ENCODE measurements at regions not wholly inside any gene's neighbourhood (a gene's known extent, or its start where the extent isn't known, plus 50 kb on each side); places are given as distances from the start of the nearest gene placed in this dataset.
"Not testable (repeated sequence)": the region's sequence is repeated elsewhere in the genome, so short reads cannot be mapped to it uniquely, and the experiment has no call there.

DNA sequence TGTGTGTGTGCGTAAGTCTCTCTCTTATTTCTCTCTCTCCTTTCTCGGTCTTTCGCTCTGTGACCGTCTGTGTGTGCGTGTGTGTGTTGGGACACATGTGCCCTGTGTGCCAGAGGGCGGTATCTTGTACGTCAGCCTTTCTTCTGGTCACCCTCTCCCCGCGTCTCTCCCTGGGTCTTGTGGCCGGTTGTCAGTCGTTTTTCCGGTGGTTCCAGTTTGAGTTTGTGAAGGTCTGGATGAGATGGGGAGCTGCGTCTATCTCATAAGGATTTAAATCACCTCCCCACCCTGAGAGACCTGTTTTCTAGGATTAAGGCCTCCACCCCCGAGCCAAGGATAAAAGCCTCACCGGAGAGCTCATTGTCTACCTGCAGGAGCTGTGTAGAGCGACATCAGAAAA lies 295.5 kb upstream of the ZNF337 start:
- no peak for DNase-seq
- H3K4me3 ChIP-seq = no peak overlapping the region
- H3K36me3 ChIP-seq (ENCODE audit: insufficient read depth in 1 of 2, low read depth in 1 of 2) = no peaks in the 10 kb centered on the region
- ATAC-seq = no peak
- intact Hi-C loops (cut with DNase I) = no loop called here
- WGBS, 3 donors = 83 to 89% (median 89%) methylated on average over 16 of the region's 16 CpGs
- TF ChIP-seq, protein P1, sequence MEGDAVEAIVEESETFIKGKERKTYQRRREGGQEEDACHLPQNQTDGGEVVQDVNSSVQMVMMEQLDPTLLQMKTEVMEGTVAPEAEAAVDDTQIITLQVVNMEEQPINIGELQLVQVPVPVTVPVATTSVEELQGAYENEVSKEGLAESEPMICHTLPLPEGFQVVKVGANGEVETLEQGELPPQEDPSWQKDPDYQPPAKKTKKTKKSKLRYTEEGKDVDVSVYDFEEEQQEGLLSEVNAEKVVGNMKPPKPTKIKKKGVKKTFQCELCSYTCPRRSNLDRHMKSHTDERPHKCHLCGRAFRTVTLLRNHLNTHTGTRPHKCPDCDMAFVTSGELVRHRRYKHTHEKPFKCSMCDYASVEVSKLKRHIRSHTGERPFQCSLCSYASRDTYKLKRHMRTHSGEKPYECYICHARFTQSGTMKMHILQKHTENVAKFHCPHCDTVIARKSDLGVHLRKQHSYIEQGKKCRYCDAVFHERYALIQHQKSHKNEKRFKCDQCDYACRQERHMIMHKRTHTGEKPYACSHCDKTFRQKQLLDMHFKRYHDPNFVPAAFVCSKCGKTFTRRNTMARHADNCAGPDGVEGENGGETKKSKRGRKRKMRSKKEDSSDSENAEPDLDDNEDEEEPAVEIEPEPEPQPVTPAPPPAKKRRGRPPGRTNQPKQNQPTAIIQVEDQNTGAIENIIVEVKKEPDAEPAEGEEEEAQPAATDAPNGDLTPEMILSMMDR (IDR thresholded peaks at IDR 0.05) = no peak
- H3K4me1 ChIP-seq = no peaks in the 10 kb centered on the region
- no peaks in the 10 kb centered on the region for H3K27me3 ChIP-seq (ENCODE audit: insufficient read depth in 3 of 3, low read length in 2 of 3)
- no peaks in the 10 kb centered on the region for H3K9me3 ChIP-seq
- H3K27ac ChIP-seq = no peak overlapping the region

DNA sequence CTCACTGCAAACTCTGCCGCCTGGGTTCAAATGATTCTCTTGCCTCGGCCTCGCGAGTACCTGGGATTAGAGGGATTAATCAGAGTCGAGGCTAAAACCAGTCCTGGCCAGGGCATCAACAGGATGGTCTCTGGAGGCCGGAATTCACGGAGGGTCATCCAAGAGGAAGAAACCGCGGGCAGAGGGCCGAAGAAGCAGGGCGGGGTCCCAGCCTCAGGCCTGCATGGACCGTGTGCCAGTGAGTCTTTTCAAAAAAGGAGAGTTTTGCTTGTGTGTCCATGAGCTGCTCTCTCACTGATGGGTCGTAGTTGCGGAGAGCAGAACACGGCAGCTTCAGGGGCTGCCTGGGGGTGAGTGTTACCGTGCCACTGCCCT lies 295.1 kb upstream of the ZNF337 start:
- Histone ChIP-seq H3K27me3 (ENCODE audit: insufficient read depth in 3 of 3, low read length in 2 of 3) (no peaks in the 10 kb centered on the region), H3K36me3 (ENCODE audit: insufficient read depth in 1 of 2, low read depth in 1 of 2) (no peaks in the 10 kb centered on the region), H3K4me3 (no peak overlapping the region), H3K9me3 (no peaks in the 10 kb centered on the region), H3K27ac (no peak overlapping the region), H3K4me1 (no peaks in the 10 kb centered on the region)
- TF ChIP-seq, protein P1 (IDR thresholded peaks at IDR 0.05) = no peak
- DNase-seq = no peak
- intact Hi-C loops (cut with DNase I) = no loop called here
- no peak for ATAC-seq
- 82 to 88% (median 87%) methylated on average over 16 of the region's 16 CpGs for WGBS, 3 donors

DNA sequence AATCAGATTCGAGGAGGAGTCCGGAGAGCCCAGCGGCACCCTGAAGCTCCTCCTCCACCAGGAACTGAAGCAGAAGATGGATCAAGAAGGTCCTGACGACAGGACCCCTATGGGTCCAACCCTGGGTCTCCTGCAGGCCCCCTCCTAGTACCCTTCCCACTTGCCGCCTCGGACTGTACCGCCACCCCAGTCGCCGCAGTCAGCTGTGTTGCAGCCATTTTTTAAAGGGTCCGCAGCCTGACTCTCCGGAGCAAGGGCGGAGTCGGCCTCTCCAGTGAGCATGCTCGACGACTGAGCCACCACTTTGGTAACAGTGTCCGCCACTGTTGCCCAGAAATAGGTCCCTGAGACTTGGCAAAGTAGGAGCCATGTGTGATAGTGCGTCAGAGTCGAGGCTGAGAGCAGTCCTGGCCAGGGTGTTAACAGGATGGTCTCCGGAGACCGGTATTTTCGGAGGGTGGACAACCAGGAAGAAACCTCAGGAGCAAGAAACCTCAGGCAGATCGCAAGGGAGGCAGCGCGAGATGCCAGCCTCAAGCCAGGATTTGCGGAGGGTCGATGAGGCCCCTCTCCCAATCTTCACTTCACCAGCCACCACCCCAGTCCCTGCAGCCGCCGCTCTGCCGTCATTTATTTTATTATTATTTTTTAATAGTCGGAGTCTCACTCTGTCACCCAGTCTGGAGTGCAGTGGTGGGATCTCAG lies 294.6 kb upstream of the ZNF337 start:
- intact Hi-C loops (cut with DNase I) = no loop called here
- TF ChIP-seq, protein P1 (IDR thresholded peaks at IDR 0.05) = no peak
- no peaks in the 10 kb centered on the region for H3K9me3 ChIP-seq
- H3K27me3 ChIP-seq (ENCODE audit: insufficient read depth in 3 of 3, low read length in 2 of 3) = no peaks in the 10 kb centered on the region
- ATAC-seq (no peak), DNase-seq (no peak)
- H3K4me3 ChIP-seq = no peak overlapping the region
- no peaks in the 10 kb centered on the region for H3K36me3 ChIP-seq (ENCODE audit: insufficient read depth in 1 of 2, low read depth in 1 of 2)
- no peaks in the 10 kb centered on the region for H3K4me1 ChIP-seq
- H3K27ac ChIP-seq = no peak overlapping the region
- 93 to 94% (median 94%) methylated on average over 30 of the region's 30 CpGs for WGBS, 3 donors

DNA sequence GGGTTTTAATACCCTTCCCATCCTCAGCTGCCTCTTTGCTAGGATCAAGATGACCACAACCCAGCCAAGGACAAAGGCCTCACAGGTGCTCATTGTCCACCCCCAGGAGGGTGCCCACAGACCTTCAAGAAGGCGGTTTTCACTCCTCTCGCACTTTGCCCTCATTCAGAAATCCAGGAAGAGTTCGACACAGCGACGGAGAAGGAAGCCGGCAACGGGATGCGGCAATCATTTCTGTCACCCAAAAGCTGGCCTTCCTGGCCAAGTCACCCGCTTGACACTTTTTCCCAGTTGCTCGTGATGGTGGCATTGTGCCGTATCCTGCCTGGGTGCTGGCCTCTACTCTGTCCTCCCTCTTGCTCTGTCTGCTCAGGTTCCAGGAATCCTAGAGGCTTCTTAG lies 293.0 kb upstream of the ZNF337 start:
- H3K27me3 ChIP-seq (ENCODE audit: insufficient read depth in 3 of 3, low read length in 2 of 3); DNase-seq; H3K9me3 ChIP-seq; H3K4me1 ChIP-seq; H3K27ac ChIP-seq; ATAC-seq; intact Hi-C loops (cut with DNase I); H3K4me3 ChIP-seq; H3K36me3 ChIP-seq (ENCODE audit: insufficient read depth in 1 of 2, low read depth in 1 of 2): not testable (repeated sequence)
- 94 to 95% (median 94%) methylated on average over 11 of the region's 11 CpGs for WGBS, 3 donors

DNA sequence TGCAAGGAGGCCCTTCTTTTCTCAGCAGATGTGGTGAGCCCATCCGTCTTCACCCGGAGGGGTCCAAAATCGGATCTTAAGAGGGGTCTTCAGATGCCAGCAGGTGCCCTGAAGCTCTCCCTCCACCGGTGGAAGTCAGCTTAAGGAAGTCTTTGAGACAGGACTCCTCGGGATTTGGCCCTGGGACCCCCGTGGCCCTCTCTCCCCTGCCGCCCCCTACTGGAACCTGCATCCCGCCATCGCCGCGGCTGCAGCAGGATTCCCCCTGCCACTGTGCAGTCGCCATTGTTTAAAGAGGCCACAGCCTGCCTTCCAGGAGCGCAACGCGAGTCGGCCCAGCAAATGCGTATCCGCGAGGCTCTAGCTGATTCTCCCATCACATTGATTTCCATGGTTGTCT lies 292.5 kb upstream of the ZNF337 start:
- TF ChIP-seq, protein P1 (IDR thresholded peaks at IDR 0.05) = no peak
- intact Hi-C loops (cut with DNase I) = no loop called here
- no peak for ATAC-seq
- DNase-seq = no peak
- WGBS, 3 donors = 94 to 95% (median 94%) methylated on average over 19 of the region's 19 CpGs
- no peaks in the 10 kb centered on the region for H3K4me1 ChIP-seq
- H3K27me3 ChIP-seq (ENCODE audit: insufficient read depth in 3 of 3, low read length in 2 of 3) = no peaks in the 10 kb centered on the region
- H3K9me3 ChIP-seq = no peaks in the 10 kb centered on the region
- H3K4me3 ChIP-seq = no peak overlapping the region
- no peaks in the 10 kb centered on the region for H3K36me3 ChIP-seq (ENCODE audit: insufficient read depth in 1 of 2, low read depth in 1 of 2)
- no peak overlapping the region for H3K27ac ChIP-seq

DNA sequence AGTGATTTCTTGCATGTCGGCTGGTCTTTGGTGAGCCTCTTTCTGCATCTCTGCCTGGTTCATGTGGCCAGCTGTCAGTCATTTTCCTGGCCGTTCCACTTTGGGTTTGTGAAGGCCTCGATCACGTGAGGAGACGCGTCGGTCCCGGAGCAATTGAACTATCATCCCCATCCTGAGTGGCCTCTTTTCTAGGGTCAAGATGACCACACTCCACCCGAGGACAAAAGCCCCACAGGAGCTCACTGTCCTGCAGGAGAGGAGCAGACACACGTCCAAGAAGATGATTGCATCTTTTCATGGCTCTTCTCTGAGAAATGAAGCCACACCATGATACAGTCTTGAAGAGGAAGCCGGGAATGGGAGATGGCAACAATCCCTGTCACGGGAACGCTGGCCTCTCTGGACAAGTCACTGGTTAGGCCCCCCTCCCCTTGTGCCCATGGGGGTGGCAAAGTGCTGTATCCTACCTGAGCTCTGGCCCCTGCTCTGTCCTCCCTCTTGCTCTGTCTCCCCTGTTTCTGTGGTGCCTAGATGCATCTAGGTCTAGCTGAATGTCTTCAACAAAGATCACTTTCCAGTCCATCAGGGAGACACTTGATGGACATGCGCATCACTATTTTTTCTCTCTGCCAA lies 291.4 kb upstream of the ZNF337 start:
- H3K9me3 ChIP-seq; DNase-seq; H3K4me1 ChIP-seq; H3K36me3 ChIP-seq (ENCODE audit: insufficient read depth in 1 of 2, low read depth in 1 of 2); intact Hi-C loops (cut with DNase I); H3K27ac ChIP-seq; H3K4me3 ChIP-seq; ATAC-seq; H3K27me3 ChIP-seq (ENCODE audit: insufficient read depth in 3 of 3, low read length in 2 of 3): not testable (repeated sequence)
- 85 to 89% (median 87%) methylated on average over 14 of the region's 14 CpGs for WGBS, 3 donors
